ENCODE measurements at regions not wholly inside any gene's neighbourhood (a gene's known extent, or its start where the extent isn't known, plus 50 kb on each side); places are given as distances from the start of the nearest gene placed in this dataset.

DNA sequence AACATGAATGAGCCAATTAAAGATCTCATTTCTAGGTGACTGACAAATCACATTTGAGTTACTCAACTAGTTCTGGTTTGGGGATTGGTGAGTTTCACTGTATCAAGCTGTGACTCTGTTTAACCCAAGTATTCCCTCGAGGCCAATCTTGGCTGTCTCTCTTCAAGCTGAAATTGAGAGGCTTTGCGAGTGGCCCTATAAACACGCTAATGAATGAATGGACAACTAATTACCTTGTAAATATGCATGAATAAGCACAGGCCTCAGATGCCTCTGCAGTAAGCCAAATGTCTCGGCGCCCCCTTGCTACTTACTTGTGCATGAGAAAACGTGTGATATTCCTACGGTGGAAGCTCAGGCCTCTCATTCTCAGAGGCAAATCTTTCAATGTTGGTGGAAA is 450.3 kb upstream of the PSMD7 start:
- WGBS: 62% methylated on average over 7 of the region's 7 CpGs
- H3K27ac ChIP-seq (replicated peaks in 1 of 4): no peak overlapping the region
- no peaks in the 10 kb centered on the region for H3K36me3 ChIP-seq
- intact Hi-C loops (cut with DNase I): no loop called here
- H3K4me3 ChIP-seq: no peak overlapping the region
- H3K27me3 ChIP-seq: no peaks in the 10 kb centered on the region
- TF ChIP-seq, protein P1, sequence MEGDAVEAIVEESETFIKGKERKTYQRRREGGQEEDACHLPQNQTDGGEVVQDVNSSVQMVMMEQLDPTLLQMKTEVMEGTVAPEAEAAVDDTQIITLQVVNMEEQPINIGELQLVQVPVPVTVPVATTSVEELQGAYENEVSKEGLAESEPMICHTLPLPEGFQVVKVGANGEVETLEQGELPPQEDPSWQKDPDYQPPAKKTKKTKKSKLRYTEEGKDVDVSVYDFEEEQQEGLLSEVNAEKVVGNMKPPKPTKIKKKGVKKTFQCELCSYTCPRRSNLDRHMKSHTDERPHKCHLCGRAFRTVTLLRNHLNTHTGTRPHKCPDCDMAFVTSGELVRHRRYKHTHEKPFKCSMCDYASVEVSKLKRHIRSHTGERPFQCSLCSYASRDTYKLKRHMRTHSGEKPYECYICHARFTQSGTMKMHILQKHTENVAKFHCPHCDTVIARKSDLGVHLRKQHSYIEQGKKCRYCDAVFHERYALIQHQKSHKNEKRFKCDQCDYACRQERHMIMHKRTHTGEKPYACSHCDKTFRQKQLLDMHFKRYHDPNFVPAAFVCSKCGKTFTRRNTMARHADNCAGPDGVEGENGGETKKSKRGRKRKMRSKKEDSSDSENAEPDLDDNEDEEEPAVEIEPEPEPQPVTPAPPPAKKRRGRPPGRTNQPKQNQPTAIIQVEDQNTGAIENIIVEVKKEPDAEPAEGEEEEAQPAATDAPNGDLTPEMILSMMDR (IDR thresholded peaks at IDR 0.05): no peak
- TF ChIP-seq POLR2AphosphoS5 (IDR thresholded peaks at IDR 0.05): no peak
- TF ChIP-seq EP300 (IDR thresholded peaks at IDR 0.05): no peak
- no peak for TF ChIP-seq POLR2A (IDR thresholded peaks at IDR 0.05; ENCODE audit: low read depth)
- H3K4me1 ChIP-seq: no peaks in the 10 kb centered on the region
- no peaks in the 10 kb centered on the region for H3K9me3 ChIP-seq
- DNase-seq (ENCODE audit: extremely low spot score): no peak

DNA sequence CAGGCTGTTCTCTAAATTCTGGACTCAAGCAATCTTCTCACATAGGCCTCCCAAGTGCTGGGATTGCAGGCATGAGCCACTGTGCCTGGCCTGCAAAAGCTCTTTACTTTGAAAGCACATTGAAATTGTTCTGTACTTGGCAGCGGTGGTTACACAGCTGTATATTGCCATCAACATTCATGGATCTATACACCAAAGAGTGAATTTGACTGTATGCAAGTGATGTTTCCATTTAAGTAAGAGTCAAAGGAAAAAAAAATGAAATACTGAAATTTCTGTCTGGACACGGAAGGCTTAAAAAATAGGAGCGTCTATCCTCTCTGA is 450.6 kb upstream of the PSMD7 start:
- intact Hi-C loops (cut with DNase I): no loop called here

DNA sequence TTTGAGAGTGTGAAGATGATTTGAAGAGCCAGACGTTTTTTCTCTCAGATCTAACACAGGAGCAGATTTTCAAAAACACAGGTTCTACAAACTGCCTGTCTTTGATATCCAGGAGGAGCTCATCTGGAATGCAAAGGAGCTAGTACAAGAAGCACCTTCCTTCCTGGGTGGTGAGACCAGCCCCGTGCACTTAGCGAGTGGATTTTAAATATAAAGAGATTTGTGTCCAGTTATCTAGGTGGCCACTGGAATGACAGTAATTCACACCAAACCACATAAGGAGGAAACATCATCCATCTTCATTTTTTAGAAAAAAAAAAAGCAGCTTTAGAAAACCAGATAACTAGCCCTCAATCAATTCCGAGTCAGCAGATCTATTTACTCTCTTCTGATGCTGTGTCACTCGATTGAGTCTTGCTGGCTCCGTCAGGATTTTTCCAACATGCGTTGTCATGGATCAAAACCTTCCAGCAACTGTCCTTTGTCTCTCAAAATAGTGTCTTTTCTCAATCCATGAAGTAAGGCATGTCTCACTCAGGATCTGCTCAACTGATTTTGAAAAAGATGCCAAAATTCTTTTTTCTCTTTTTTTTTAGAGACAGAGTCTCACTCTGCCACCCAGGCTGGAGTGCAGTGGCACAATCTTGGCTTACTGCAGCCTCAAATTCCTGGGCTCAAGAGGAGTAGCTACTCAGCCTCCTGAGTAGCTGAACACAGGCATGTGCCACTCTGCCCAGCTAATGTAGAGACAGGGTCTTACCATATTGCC is 451.2 kb upstream of the PSMD7 start:
- Histone ChIP-seq H3K4me3 (no peak overlapping the region), H3K9me3 (no peaks in the 10 kb centered on the region), H3K36me3 (no peaks in the 10 kb centered on the region), H3K27ac (replicated peaks in 1 of 4) (no peak overlapping the region), H3K27me3 (no peaks in the 10 kb centered on the region), H3K4me1 (no peaks in the 10 kb centered on the region)
- DNase-seq (ENCODE audit: extremely low spot score): no peak
- TF ChIP-seq POLR2A (IDR thresholded peaks at IDR 0.05; ENCODE audit: low read depth) (no peak), EP300 (IDR thresholded peaks at IDR 0.05) (no peak), POLR2AphosphoS5 (IDR thresholded peaks at IDR 0.05) (no peak)
- TF ChIP-seq, protein P1 (IDR thresholded peaks at IDR 0.05): no peak
- intact Hi-C loops (cut with DNase I): no loop called here
- WGBS: 72% methylated on average over 7 of the region's 7 CpGs

More for the DNA sequence above, 450.6 kb upstream of the PSMD7 start:
- TF ChIP-seq POLR2AphosphoS5 (IDR thresholded peaks at IDR 0.05) (no peak), POLR2A (IDR thresholded peaks at IDR 0.05; ENCODE audit: low read depth) (no peak), EP300 (IDR thresholded peaks at IDR 0.05) (no peak)
- TF ChIP-seq, protein P1 (IDR thresholded peaks at IDR 0.05): no peak
- H3K9me3 ChIP-seq: no peaks in the 10 kb centered on the region
- no peaks in the 10 kb centered on the region for H3K36me3 ChIP-seq
- WGBS: 80% methylated on average over 3 of the region's 3 CpGs
- no peak for DNase-seq (ENCODE audit: extremely low spot score)
- H3K27ac ChIP-seq (replicated peaks in 1 of 4): no peak overlapping the region
- H3K4me3 ChIP-seq: no peak overlapping the region
- no peaks in the 10 kb centered on the region for H3K27me3 ChIP-seq
- no peaks in the 10 kb centered on the region for H3K4me1 ChIP-seq

DNA sequence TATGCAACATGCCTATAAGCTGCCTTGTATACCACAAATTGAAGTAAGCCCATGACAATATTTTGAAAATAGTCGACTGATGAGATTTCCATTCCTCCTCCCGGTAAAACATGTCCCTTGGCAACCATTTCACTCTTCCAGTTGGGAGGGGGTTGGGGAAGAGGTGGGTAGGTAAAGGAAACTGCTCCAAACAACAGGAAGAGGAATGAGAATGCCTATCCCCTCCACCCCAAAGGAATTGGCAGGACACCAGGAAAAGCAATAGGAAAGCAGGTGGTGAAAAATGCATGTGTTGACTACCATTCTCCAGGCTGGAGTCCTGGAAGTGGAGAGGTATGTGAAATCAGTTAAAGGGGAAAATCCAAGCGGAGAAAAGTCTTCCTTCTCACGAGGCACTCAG is 455.9 kb upstream of the PSMD7 start:
- no peak for DNase-seq (ENCODE audit: extremely low spot score)
- no peak overlapping the region for H3K27ac ChIP-seq (replicated peaks in 1 of 4)
- H3K36me3 ChIP-seq: no peaks in the 10 kb centered on the region
- no peaks in the 10 kb centered on the region for H3K4me1 ChIP-seq
- TF ChIP-seq POLR2AphosphoS5 (IDR thresholded peaks at IDR 0.05) (no peak), POLR2A (IDR thresholded peaks at IDR 0.05; ENCODE audit: low read depth) (no peak), EP300 (IDR thresholded peaks at IDR 0.05) (no peak)
- TF ChIP-seq, protein P1 (IDR thresholded peaks at IDR 0.05): no peak
- H3K4me3 ChIP-seq: no peak overlapping the region
- H3K9me3 ChIP-seq: peaks cover 0 to 11% (median 0%) of the 10 kb centered on the region in 4 donors
- intact Hi-C loops (cut with DNase I): no loop called here
- H3K27me3 ChIP-seq: no peaks in the 10 kb centered on the region
- WGBS: 64% methylated on average over 4 of the region's 4 CpGs

DNA sequence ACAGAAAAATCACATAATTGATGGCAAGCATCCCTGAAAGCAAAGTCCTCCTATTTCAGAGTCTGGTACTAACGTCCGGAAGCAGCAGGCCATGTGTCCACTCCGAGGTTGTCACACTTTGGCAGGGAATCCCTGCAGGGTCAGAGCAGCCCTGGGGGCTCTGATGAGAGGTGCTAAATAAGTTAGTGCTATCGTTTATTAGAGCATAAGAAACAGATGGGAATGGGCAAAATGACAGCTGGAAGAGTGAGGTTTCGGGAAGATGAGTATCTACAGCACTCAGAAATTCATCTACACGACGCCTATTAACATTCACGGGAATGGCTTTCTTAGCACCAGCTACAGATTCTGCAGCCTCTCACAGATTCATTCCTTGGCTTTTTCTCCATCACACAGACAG is 465.4 kb upstream of the PSMD7 start:
- 74% methylated on average over 8 of the region's 8 CpGs for WGBS
- intact Hi-C loops (cut with DNase I): no loop called here
- no peaks in the 10 kb centered on the region for H3K4me1 ChIP-seq
- no peaks in the 10 kb centered on the region for H3K36me3 ChIP-seq
- no peak for DNase-seq (ENCODE audit: extremely low spot score)
- peaks cover 0 to 5% (median 0%) of the 10 kb centered on the region in 4 donors for H3K27me3 ChIP-seq
- TF ChIP-seq EP300 (IDR thresholded peaks at IDR 0.05) (no peak), POLR2A (IDR thresholded peaks at IDR 0.05; ENCODE audit: low read depth) (no peak), POLR2AphosphoS5 (IDR thresholded peaks at IDR 0.05) (no peak)
- TF ChIP-seq, protein P1 (IDR thresholded peaks at IDR 0.05): no peak
- H3K9me3 ChIP-seq: peaks cover 0 to 2% (median 0%) of the 10 kb centered on the region in 4 donors
- H3K4me3 ChIP-seq: no peak overlapping the region
- H3K27ac ChIP-seq (replicated peaks in 1 of 4): no peak overlapping the region
